ENCODE measurements at regions not wholly inside any gene's neighbourhood (a gene's known extent, or its start where the extent isn't known, plus 50 kb on each side); places are given as distances from the start of the nearest gene placed in this dataset.

- peaks cover 15% of the 10 kb centered on the region for H3K4me1 Mint-ChIP-seq (ENCODE audit: low read depth)
- intact Hi-C loops (cut with micrococcal nuclease): no loop called here
- DNase-seq: no peak
- no peaks in the 10 kb centered on the region for H3K9me3 Mint-ChIP-seq
- H3K4me3 Mint-ChIP-seq: no peak overlapping the region
- no peaks in the 10 kb centered on the region for H3K36me3 Mint-ChIP-seq
- peaks cover 29% of the 10 kb centered on the region for H3K27me3 Mint-ChIP-seq
- POLR2A ChIA-PET: no interaction called here
- no peak overlapping the region for H3K27ac Mint-ChIP-seq
- CTCF ChIA-PET: interaction anchor here (0.6 to 1.4 kb wide), 4 partner anchors 17 to 413 kb away, joined by 3 to 4 read pairs (median 3); no protein-coding TSS in a partner anchor
Measured at GRCh38 chr12:30825341-30825740, 70.6 kb upstream of the CAPRIN2 start.

DNA sequence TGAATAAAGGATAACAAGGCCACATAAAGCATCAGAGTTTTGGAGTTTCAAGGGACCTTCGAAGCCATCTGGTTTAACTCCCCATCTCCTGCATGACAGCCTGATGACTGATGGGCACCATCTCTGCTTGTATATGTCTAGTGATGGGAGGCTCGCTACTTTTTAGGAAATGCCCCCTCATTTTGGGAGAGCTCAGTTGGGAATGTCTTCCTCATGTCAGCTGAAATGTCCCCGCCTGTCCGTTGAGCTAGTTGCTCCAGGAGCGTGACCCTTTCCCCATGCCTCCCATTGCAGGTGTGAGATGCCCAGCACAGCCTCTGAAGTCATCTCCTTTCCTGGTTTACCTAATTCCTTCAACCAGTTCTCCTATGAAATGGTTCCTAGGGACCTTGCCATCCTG lies 69.6 kb upstream of the CAPRIN2 start:
- no peak overlapping the region for H3K4me3 Mint-ChIP-seq
- DNase-seq: no peak
- intact Hi-C loops (cut with micrococcal nuclease): no loop called here
- H3K27ac Mint-ChIP-seq: no peak overlapping the region
- peaks cover 32% of the 10 kb centered on the region for H3K27me3 Mint-ChIP-seq
- H3K36me3 Mint-ChIP-seq: no peaks in the 10 kb centered on the region
- no peaks in the 10 kb centered on the region for H3K9me3 Mint-ChIP-seq
- H3K4me1 Mint-ChIP-seq (ENCODE audit: low read depth): peaks cover 15% of the 10 kb centered on the region
- POLR2A ChIA-PET: interaction anchor here (0.6 kb wide), 1 partner anchor 1288 kb away, joined by 3 read pairs; no protein-coding TSS in a partner anchor
- CTCF ChIA-PET: interaction anchor here (0.6 to 1.4 kb wide), 3 partner anchors 20 to 254 kb away, joined by 3 to 6 read pairs (median 4); no protein-coding TSS in a partner anchor

- no peak for DNase-seq
- POLR2A ChIA-PET: no interaction called here
- Mint-ChIP-seq H3K9me3 (no peaks in the 10 kb centered on the region), H3K4me1 (ENCODE audit: low read depth) (peaks cover 15% of the 10 kb centered on the region), H3K4me3 (no peak overlapping the region), H3K27me3 (peaks cover 32% of the 10 kb centered on the region), H3K27ac (no peak overlapping the region), H3K36me3 (no peaks in the 10 kb centered on the region)
- CTCF ChIA-PET: interaction anchor here (0.6 to 2.3 kb wide), 6 partner anchors 20 to 1303 kb away, joined by 3 to 7 read pairs (median 3); no protein-coding TSS in a partner anchor
- intact Hi-C loops (cut with micrococcal nuclease): no loop called here
Measured at GRCh38 chr12:30823764-30824163, 69.0 kb upstream of the CAPRIN2 start.

GRCh38 chr12:30823156-30823699 lies 68.5 kb upstream of the CAPRIN2 start:
- ChIA-PET CTCF (interaction anchor here (0.7 to 2.3 kb wide), 6 partner anchors 18 to 1303 kb away, joined by 3 to 7 read pairs (median 3); no protein-coding TSS in a partner anchor), POLR2A (no interaction called here)
- Mint-ChIP-seq H3K27me3 (peaks cover 35% of the 10 kb centered on the region), H3K4me1 (ENCODE audit: low read depth) (peaks cover 15% of the 10 kb centered on the region), H3K4me3 (peak overlapping the region; percentile 77), H3K27ac (no peak overlapping the region), H3K9me3 (no peaks in the 10 kb centered on the region), H3K36me3 (no peaks in the 10 kb centered on the region)
- intact Hi-C loops (cut with micrococcal nuclease): no loop called here
- DNase-seq: peak; percentile 63

GRCh38 chr12:30822385-30823155 lies 67.8 kb upstream of the CAPRIN2 start:
- Mint-ChIP-seq H3K4me1 (ENCODE audit: low read depth) (peaks cover 15% of the 10 kb centered on the region), H3K9me3 (no peaks in the 10 kb centered on the region), H3K27me3 (peaks cover 35% of the 10 kb centered on the region), H3K36me3 (no peaks in the 10 kb centered on the region), H3K27ac (no peak overlapping the region), H3K4me3 (peak overlapping the region; percentile 77)
- POLR2A ChIA-PET: no interaction called here
- intact Hi-C loops (cut with micrococcal nuclease): no loop called here
- CTCF ChIA-PET: interaction anchor here (0.6 to 2.3 kb wide), 8 partner anchors 18 to 1302 kb away, joined by 3 to 7 read pairs (median 3); no protein-coding TSS in a partner anchor
- peak; percentile 41 for DNase-seq

DNA sequence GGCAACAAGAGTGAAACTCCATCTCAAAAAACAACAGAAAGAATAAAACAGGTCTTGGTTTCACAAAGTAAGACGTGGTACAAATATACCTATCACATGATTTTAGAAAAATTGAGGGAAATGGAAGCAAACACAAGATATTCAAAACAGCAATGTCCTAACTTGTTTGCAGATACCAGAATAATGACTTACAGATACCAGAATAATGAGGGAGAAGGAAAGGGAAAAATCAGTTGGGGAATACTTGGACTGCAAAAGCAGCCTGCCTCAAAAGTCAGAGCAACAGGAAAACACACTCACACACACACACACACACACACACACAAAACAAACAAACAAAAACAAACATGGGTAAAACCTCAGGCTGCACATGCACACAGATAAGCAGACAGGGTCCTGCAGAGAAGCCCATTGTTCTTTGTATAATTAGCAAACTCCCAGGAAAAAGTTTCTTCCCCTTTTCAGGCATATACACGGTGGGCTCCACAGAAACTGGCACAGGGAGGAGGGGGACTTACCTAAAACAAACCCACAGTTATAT lies 65.7 kb upstream of the CAPRIN2 start:
- Mint-ChIP-seq H3K27ac (no peak overlapping the region), H3K4me1 (ENCODE audit: low read depth) (peaks cover 15% of the 10 kb centered on the region), H3K4me3 (no peak overlapping the region), H3K9me3 (no peaks in the 10 kb centered on the region), H3K36me3 (no peaks in the 10 kb centered on the region), H3K27me3 (peaks cover 35% of the 10 kb centered on the region)
- intact Hi-C loops (cut with micrococcal nuclease): no loop called here
- ChIA-PET POLR2A (no interaction called here), CTCF (no interaction called here)
- DNase-seq: no peak

DNA sequence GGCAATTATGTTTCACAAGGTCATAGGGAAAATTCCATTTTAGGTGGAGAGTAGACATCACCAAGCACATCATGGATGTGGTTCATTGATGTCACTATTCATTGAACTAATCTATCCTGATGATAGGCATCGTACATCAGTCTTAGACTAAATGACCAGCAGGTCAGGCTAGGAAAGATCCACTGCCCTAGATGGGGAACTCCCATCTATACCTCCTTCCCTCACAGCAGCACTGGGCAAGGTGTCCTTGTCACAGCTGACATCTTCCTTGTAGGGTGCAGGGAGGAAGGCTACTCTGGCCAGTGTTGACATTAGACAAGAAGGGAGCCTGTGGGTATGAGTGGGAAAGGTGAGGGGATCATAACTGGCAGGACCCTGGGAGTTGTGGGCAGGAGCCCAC lies 63.8 kb upstream of the CAPRIN2 start:
- ChIA-PET POLR2A (no interaction called here), CTCF (no interaction called here)
- Mint-ChIP-seq H3K4me3 (no peak overlapping the region), H3K4me1 (ENCODE audit: low read depth) (peaks cover 14% of the 10 kb centered on the region), H3K27ac (no peak overlapping the region), H3K36me3 (no peaks in the 10 kb centered on the region), H3K27me3 (peaks cover 30% of the 10 kb centered on the region), H3K9me3 (no peaks in the 10 kb centered on the region)
- no peak for DNase-seq
- intact Hi-C loops (cut with micrococcal nuclease): no loop called here

DNA sequence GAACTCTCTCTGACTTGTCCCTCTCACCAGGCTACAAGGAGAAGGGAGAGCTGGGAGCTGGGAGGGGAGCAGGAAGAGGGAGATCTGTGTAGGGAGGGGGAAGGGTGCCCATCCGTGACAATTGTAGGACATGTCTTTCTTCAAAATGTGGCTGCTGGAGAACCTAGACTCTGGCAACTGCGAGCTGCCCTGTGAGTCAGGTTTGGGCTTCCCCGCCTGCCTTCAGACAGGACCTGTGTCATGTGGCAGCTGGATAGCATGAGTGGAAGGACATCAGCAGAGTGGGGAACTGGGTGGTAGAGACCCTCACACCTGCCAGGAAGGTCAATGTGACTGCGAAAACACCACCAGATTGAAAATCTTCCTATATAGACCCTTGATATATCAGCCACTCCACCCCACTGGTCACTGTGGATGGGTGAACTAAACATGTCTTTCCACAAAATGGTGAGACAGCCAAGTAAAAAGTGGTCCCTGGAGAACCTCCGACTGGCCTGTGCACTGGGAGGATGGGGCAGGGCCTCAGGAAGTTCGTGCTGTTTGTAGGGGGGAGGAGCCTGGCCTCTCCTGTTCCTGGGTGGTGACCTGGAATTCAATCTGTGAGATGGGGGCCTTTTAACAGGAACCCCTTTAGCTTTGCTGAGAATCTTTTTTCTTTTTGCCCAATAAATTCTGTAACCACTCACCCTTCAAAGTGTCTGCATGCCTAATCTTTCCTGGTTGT lies 62.2 kb upstream of the CAPRIN2 start:
- peaks cover 30% of the 10 kb centered on the region for H3K27me3 Mint-ChIP-seq
- ChIA-PET CTCF (interaction anchor here (1.4 kb wide), 1 partner anchor 9 kb away, joined by 4 read pairs; no protein-coding TSS in a partner anchor), POLR2A (no interaction called here)
- no peaks in the 10 kb centered on the region for H3K9me3 Mint-ChIP-seq
- intact Hi-C loops (cut with micrococcal nuclease): no loop called here
- H3K4me3 Mint-ChIP-seq: no peak overlapping the region
- peaks cover 3% of the 10 kb centered on the region for H3K4me1 Mint-ChIP-seq (ENCODE audit: low read depth)
- H3K27ac Mint-ChIP-seq: no peak overlapping the region
- H3K36me3 Mint-ChIP-seq: no peaks in the 10 kb centered on the region
- DNase-seq: no peak

DNA sequence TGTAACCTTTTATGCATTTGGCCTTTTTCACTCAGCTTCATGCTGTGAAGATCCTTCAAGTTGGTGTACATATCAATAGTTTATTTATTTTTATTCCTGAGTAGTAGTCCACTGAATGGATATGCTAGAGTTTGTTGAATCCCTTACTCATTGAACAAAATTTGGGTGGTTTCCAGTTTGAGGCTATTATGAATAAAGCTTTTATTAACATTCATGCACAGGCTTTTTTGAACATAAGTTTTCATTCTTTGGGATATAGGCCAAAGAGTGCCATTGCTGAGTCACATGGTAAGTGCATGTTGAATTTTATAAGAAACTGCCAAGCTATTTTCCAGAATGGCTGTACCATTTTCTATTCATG lies 59.5 kb upstream of the CAPRIN2 start:
- ChIA-PET CTCF (no interaction called here), POLR2A (no interaction called here)
- no peak overlapping the region for H3K4me3 Mint-ChIP-seq
- no peaks in the 10 kb centered on the region for H3K4me1 Mint-ChIP-seq (ENCODE audit: low read depth)
- H3K9me3 Mint-ChIP-seq: no peaks in the 10 kb centered on the region
- intact Hi-C loops (cut with micrococcal nuclease): no loop called here
- peaks cover 14% of the 10 kb centered on the region for H3K27me3 Mint-ChIP-seq
- no peak for DNase-seq
- no peak overlapping the region for H3K27ac Mint-ChIP-seq
- no peaks in the 10 kb centered on the region for H3K36me3 Mint-ChIP-seq

GRCh38 chr12:30813525-30814294 lies 59.0 kb upstream of the CAPRIN2 start:
- CTCF ChIA-PET: no interaction called here
- H3K4me1 Mint-ChIP-seq (ENCODE audit: low read depth): no peaks in the 10 kb centered on the region
- intact Hi-C loops (cut with micrococcal nuclease): no loop called here
- peaks cover 8% of the 10 kb centered on the region for H3K27me3 Mint-ChIP-seq
- POLR2A ChIA-PET: no interaction called here
- H3K9me3 Mint-ChIP-seq: no peaks in the 10 kb centered on the region
- H3K27ac Mint-ChIP-seq: no peak overlapping the region
- no peaks in the 10 kb centered on the region for H3K36me3 Mint-ChIP-seq
- no peak for DNase-seq
- no peak overlapping the region for H3K4me3 Mint-ChIP-seq

GRCh38 chr12:30811966-30812365 lies 57.2 kb upstream of the CAPRIN2 start:
- Mint-ChIP-seq H3K9me3 (peaks cover 2% of the 10 kb centered on the region), H3K4me1 (ENCODE audit: low read depth) (no peaks in the 10 kb centered on the region), H3K36me3 (no peaks in the 10 kb centered on the region), H3K27me3 (peaks cover 13% of the 10 kb centered on the region), H3K4me3 (no peak overlapping the region), H3K27ac (no peak overlapping the region)
- ChIA-PET CTCF (no interaction called here), POLR2A (no interaction called here)
- no peak for DNase-seq
- intact Hi-C loops (cut with micrococcal nuclease): no loop called here

GRCh38 chr12:30810918-30811317 lies 56.2 kb upstream of the CAPRIN2 start:
- H3K9me3 Mint-ChIP-seq: peaks cover 2% of the 10 kb centered on the region
- no peaks in the 10 kb centered on the region for H3K36me3 Mint-ChIP-seq
- intact Hi-C loops (cut with micrococcal nuclease): no loop called here
- peaks cover 13% of the 10 kb centered on the region for H3K27me3 Mint-ChIP-seq
- CTCF ChIA-PET: no interaction called here
- H3K4me3 Mint-ChIP-seq: no peak overlapping the region
- no peaks in the 10 kb centered on the region for H3K4me1 Mint-ChIP-seq (ENCODE audit: low read depth)
- DNase-seq: no peak
- POLR2A ChIA-PET: no interaction called here
- H3K27ac Mint-ChIP-seq: no peak overlapping the region
